ENCODE measurements at regions not wholly inside any gene's neighbourhood (a gene's known extent, or its start where the extent isn't known, plus 50 kb on each side); places are given as distances from the start of the nearest gene placed in this dataset.

DNA sequence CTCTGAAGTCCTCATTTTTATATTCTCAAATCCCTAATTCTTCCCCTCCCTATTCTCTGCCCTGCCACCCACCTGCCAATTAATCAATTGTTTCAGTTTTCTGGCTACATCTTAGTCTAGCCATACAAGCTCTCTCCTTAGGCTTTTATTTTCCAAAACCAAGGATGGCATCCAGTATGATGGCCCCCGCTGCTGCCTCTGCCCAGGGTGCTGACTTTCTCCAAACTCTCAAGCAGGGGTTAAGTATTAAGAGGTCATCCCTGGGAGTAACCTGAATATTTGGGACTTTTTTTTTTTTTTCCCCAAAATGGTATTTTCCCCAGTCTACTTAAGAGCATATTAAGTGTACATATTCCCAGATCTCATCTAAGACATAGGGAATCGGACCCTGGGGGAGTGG lies 183.8 kb downstream of the DHX35 start:
- Histone ChIP-seq H2AFZ (ENCODE audit: low read depth, low read length, severe bottlenecking) (no peak overlapping the region), H3K9ac (ENCODE audit: low read length) (no peak overlapping the region), H3K4me2 (ENCODE audit: low read depth, low read length, poor library complexity, severe bottlenecking) (no peak overlapping the region), H3K36me3 (ENCODE audit: low read length) (no peaks in the 10 kb centered on the region), H4K20me1 (ENCODE audit: low read depth, low read length) (no peaks in the 10 kb centered on the region), H3F3A (ENCODE audit: insufficient read depth) (no peaks in the 10 kb centered on the region), H3K9me2 (replicated peaks; ENCODE audit: insufficient read depth, low read length) (no peaks in the 10 kb centered on the region), H3K27ac (ENCODE audit: low read depth, low read length) (no peak overlapping the region), H3K4me3 (ENCODE audit: insufficient read depth, low read length, poor library complexity, severe bottlenecking) (no peak overlapping the region), H3K9me3 (ENCODE audit: insufficient read depth, low read length) (no peaks in the 10 kb centered on the region), H3K27me3 (ENCODE audit: low read length) (no peaks in the 10 kb centered on the region), H3K79me2 (ENCODE audit: insufficient read depth, low read length) (no peaks in the 10 kb centered on the region)
- no peak for TF ChIP-seq EZH2phosphoT487 (conservative IDR thresholded peaks at IDR 0.05; ENCODE audit: low read length)
- TF ChIP-seq, protein P1, sequence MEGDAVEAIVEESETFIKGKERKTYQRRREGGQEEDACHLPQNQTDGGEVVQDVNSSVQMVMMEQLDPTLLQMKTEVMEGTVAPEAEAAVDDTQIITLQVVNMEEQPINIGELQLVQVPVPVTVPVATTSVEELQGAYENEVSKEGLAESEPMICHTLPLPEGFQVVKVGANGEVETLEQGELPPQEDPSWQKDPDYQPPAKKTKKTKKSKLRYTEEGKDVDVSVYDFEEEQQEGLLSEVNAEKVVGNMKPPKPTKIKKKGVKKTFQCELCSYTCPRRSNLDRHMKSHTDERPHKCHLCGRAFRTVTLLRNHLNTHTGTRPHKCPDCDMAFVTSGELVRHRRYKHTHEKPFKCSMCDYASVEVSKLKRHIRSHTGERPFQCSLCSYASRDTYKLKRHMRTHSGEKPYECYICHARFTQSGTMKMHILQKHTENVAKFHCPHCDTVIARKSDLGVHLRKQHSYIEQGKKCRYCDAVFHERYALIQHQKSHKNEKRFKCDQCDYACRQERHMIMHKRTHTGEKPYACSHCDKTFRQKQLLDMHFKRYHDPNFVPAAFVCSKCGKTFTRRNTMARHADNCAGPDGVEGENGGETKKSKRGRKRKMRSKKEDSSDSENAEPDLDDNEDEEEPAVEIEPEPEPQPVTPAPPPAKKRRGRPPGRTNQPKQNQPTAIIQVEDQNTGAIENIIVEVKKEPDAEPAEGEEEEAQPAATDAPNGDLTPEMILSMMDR (IDR thresholded peaks at IDR 0.05; ENCODE audit: insufficient read depth, low read length, poor library complexity, severe bottlenecking): no peak

GRCh38 chr20:39144757-39145156 lies 182.6 kb downstream of the DHX35 start:
- H3K4me2 ChIP-seq (ENCODE audit: low read depth, low read length, poor library complexity, severe bottlenecking): no peak overlapping the region
- H3K9ac ChIP-seq (ENCODE audit: low read length): no peak overlapping the region
- no peak overlapping the region for H3K27ac ChIP-seq (ENCODE audit: low read depth, low read length)
- H3K79me2 ChIP-seq (ENCODE audit: insufficient read depth, low read length): no peaks in the 10 kb centered on the region
- H3F3A ChIP-seq (ENCODE audit: insufficient read depth): no peaks in the 10 kb centered on the region
- H2AFZ ChIP-seq (ENCODE audit: low read depth, low read length, severe bottlenecking): no peak overlapping the region
- no peaks in the 10 kb centered on the region for H3K36me3 ChIP-seq (ENCODE audit: low read length)
- H4K20me1 ChIP-seq (ENCODE audit: low read depth, low read length): no peaks in the 10 kb centered on the region
- no peaks in the 10 kb centered on the region for H3K9me3 ChIP-seq (ENCODE audit: insufficient read depth, low read length)
- H3K4me3 ChIP-seq (ENCODE audit: insufficient read depth, low read length, poor library complexity, severe bottlenecking): no peak overlapping the region
- H3K9me2 ChIP-seq (replicated peaks; ENCODE audit: insufficient read depth, low read length): no peaks in the 10 kb centered on the region
- TF ChIP-seq, protein P1 (IDR thresholded peaks at IDR 0.05; ENCODE audit: insufficient read depth, low read length, poor library complexity, severe bottlenecking): no peak
- no peak for TF ChIP-seq EZH2phosphoT487 (conservative IDR thresholded peaks at IDR 0.05; ENCODE audit: low read length)
- H3K27me3 ChIP-seq (ENCODE audit: low read length): no peaks in the 10 kb centered on the region

GRCh38 chr20:39142407-39143096 lies 180.4 kb downstream of the DHX35 start:
- Histone ChIP-seq H3K4me3 (ENCODE audit: insufficient read depth, low read length, poor library complexity, severe bottlenecking) (no peak overlapping the region), H3K27me3 (ENCODE audit: low read length) (no peaks in the 10 kb centered on the region), H3K79me2 (ENCODE audit: insufficient read depth, low read length) (no peaks in the 10 kb centered on the region), H3K9me3 (ENCODE audit: insufficient read depth, low read length) (no peaks in the 10 kb centered on the region), H3K36me3 (ENCODE audit: low read length) (no peaks in the 10 kb centered on the region), H3K9me2 (replicated peaks; ENCODE audit: insufficient read depth, low read length) (no peaks in the 10 kb centered on the region), H3F3A (ENCODE audit: insufficient read depth) (no peaks in the 10 kb centered on the region), H2AFZ (ENCODE audit: low read depth, low read length, severe bottlenecking) (no peak overlapping the region), H3K9ac (ENCODE audit: low read length) (no peak overlapping the region), H3K4me2 (ENCODE audit: low read depth, low read length, poor library complexity, severe bottlenecking) (no peak overlapping the region), H4K20me1 (ENCODE audit: low read depth, low read length) (no peaks in the 10 kb centered on the region), H3K27ac (ENCODE audit: low read depth, low read length) (no peak overlapping the region)
- TF ChIP-seq, protein P1 (IDR thresholded peaks at IDR 0.05; ENCODE audit: insufficient read depth, low read length, poor library complexity, severe bottlenecking): no peak
- no peak for TF ChIP-seq EZH2phosphoT487 (conservative IDR thresholded peaks at IDR 0.05; ENCODE audit: low read length)

Data from SU-DHL-6 (cell line).